Nephron (organoid): ENCODE measurements at regions not wholly inside any gene's neighbourhood (a gene's known extent, or its start where the extent isn't known, plus 50 kb on each side); places are given as distances from the start of the nearest gene placed in this dataset.
"Not testable (repeated sequence)": the region's sequence is repeated elsewhere in the genome, so short reads cannot be mapped to it uniquely, and the experiment has no call there.

Experiments used
- H3K27ac Mint-ChIP-seq, 3 experiments: 2 replicates each; pipeline ENCODE4 v1.8.0; 2020; ENCODE audit warnings: mixed read lengths in 3 of 3, mild to moderate bottlenecking in 2 of 3, moderate library complexity in 1 of 3
- H3K27me3 Mint-ChIP-seq: 2 replicates; pipeline ENCODE4 v1.8.0; 2021; ENCODE audit warnings: low read depth, mild to moderate bottlenecking, moderate library complexity, mixed read lengths
- H3K36me3 Mint-ChIP-seq: 2 replicates; pipeline ENCODE4 v1.8.0; 2020; ENCODE audit warnings: low read depth, mixed read lengths
- H3K4me1 Mint-ChIP-seq: 2 replicates; pipeline ENCODE4 v1.8.0; 2020; ENCODE audit warnings: mixed read lengths
- H3K4me3 Mint-ChIP-seq, 3 experiments: 2 replicates each; pipeline ENCODE4 v1.8.0; 2020; ENCODE audit warnings: mild to moderate bottlenecking in 3 of 3, mixed read lengths in 3 of 3, moderate library complexity in 2 of 3
- H3K9me3 Mint-ChIP-seq: 2 replicates; pipeline ENCODE4 v1.8.0; 2020; ENCODE audit warnings: mixed read lengths
- CTCF ChIP-seq, 3 experiments: fragments of 200-600 bp; sonication (generic); IDR thresholded peaks; one replicate each; pipeline ENCODE4 v1.5.0; 2021; ENCODE audit warnings: antibody characterized with exemption in 3 of 3; ENCODE audit not compliant: unreplicated experiment in 3 of 3

- Mint-ChIP-seq H3K9me3 (peaks cover 45% of the 10 kb centered on the region), H3K27ac (no peak overlapping the region), H3K27me3 (no peaks in the 10 kb centered on the region), H3K36me3 (peaks cover 38% of the 10 kb centered on the region), H3K4me1 (no peaks in the 10 kb centered on the region), H3K4me3 (no peak overlapping the region)
- TF ChIP-seq CTCF (IDR thresholded peaks at IDR 0.05; ENCODE audit: unreplicated experiment in 3 of 3): no peak
These were observed 465.3 kb downstream of the ACTR3B start for GRCh38 chr7:153224890-153225289.

- not testable (repeated sequence) for H3K4me3 Mint-ChIP-seq, H3K36me3 Mint-ChIP-seq, H3K27me3 Mint-ChIP-seq, H3K27ac Mint-ChIP-seq, H3K4me1 Mint-ChIP-seq
- H3K9me3 Mint-ChIP-seq: peaks cover 12% of the 10 kb centered on the region
These were observed 485.6 kb downstream of the ACTR3B start for GRCh38 chr7:153245136-153245535.

- Mint-ChIP-seq H3K4me3 (no peak overlapping the region), H3K27me3 (no peaks in the 10 kb centered on the region), H3K36me3 (peaks cover 11% of the 10 kb centered on the region), H3K27ac (no peak overlapping the region), H3K9me3 (peaks cover 13% of the 10 kb centered on the region), H3K4me1 (no peaks in the 10 kb centered on the region)
- no peak for TF ChIP-seq CTCF (IDR thresholded peaks at IDR 0.05; ENCODE audit: unreplicated experiment in 3 of 3)
These were observed 486.3 kb downstream of the ACTR3B start for GRCh38 chr7:153245809-153246208.

- Mint-ChIP-seq H3K27me3 (no peaks in the 10 kb centered on the region), H3K36me3 (peaks cover 16% of the 10 kb centered on the region), H3K4me1 (no peaks in the 10 kb centered on the region), H3K9me3 (peaks cover 16% of the 10 kb centered on the region), H3K4me3 (no peak overlapping the region), H3K27ac (no peak overlapping the region)
- TF ChIP-seq CTCF (IDR thresholded peaks at IDR 0.05; ENCODE audit: unreplicated experiment in 3 of 3): no peak
These were observed 488.4 kb downstream of the ACTR3B start for GRCh38 chr7:153247926-153248325.

- Mint-ChIP-seq H3K36me3 (peaks cover 50% of the 10 kb centered on the region), H3K27me3 (no peaks in the 10 kb centered on the region), H3K9me3 (peaks cover 51% of the 10 kb centered on the region), H3K4me3 (no peak overlapping the region), H3K4me1 (no peaks in the 10 kb centered on the region), H3K27ac (no peak overlapping the region)
- no peak for TF ChIP-seq CTCF (IDR thresholded peaks at IDR 0.05; ENCODE audit: unreplicated experiment in 3 of 3)
These were observed 499.1 kb downstream of the ACTR3B start for GRCh38 chr7:153258686-153259085.

- Mint-ChIP-seq H3K27me3 (no peaks in the 10 kb centered on the region), H3K4me3 (no peak overlapping the region), H3K27ac (no peak overlapping the region), H3K4me1 (no peaks in the 10 kb centered on the region), H3K36me3 (peaks cover 16% of the 10 kb centered on the region), H3K9me3 (peaks cover 45% of the 10 kb centered on the region)
- TF ChIP-seq CTCF (IDR thresholded peaks at IDR 0.05; ENCODE audit: unreplicated experiment in 3 of 3): no peak
These were observed 516.8 kb downstream of the ACTR3B start for GRCh38 chr7:153276394-153276793.
